Common myeloid progenitor, CD34-positive (primary cell): ENCODE measurements at regions not wholly inside any gene's neighbourhood (a gene's known extent, or its start where the extent isn't known, plus 50 kb on each side); places are given as distances from the start of the nearest gene placed in this dataset.

Experiments
- CTCF ChIA-PET: fragments of 350-600 bp; sonication (Branson Sonifier 250); formaldehyde crosslinking; loops from one replicate; lab custom pipeline; 2021; ENCODE audit warnings: antibody characterized with exemption; lab: Charles Lee
- POLR2A ChIA-PET: fragments of 350-600 bp; sonication (Branson Sonifier 250); formaldehyde crosslinking; loops from one replicate; lab custom pipeline; 2021; ENCODE audit warnings: antibody characterized with exemption; lab: Charles Lee
- DNase-seq, 3 donors: peaks; one replicate each; pipeline versions ENCODE4 v3.0.0 to v3.0.0-alpha.2; 2013
- H3K27ac ChIP-seq, 2 experiments: 1 replicate in 1 of 2; 2 replicates in 1 of 2; pipeline ENCODE4 v1.7.0; 2013; ENCODE audit warnings: inconsistent platforms in 2 of 2, low read length in 2 of 2, mild to moderate bottlenecking in 2 of 2, low read depth in 1 of 2, moderate library complexity in 1 of 2; ENCODE audit not compliant: severe bottlenecking in 2 of 2, insufficient read depth in 1 of 2, poor library complexity in 1 of 2
- H3K27me3 ChIP-seq, 5 experiments: replicated peaks in 2 of 5; 1 replicate in 3 of 5; 2 replicates in 2 of 5; pipeline versions ENCODE4 v1.6.1 to v1.7.0; 2013; ENCODE audit warnings: low read length in 4 of 5, mild to moderate bottlenecking in 2 of 5, moderate library complexity in 2 of 5, inconsistent platforms in 1 of 5; ENCODE audit not compliant: insufficient read depth in 5 of 5, control insufficient read depth in 4 of 5
- H3K36me3 ChIP-seq, 4 experiments: 1 replicate in 2 of 4; 2 replicates in 2 of 4; pipeline versions ENCODE4 v1.6.1 to v1.7.0; 2013; ENCODE audit warnings: low read length in 3 of 4, control low read depth in 1 of 4, mild to moderate bottlenecking in 1 of 4; ENCODE audit not compliant: control insufficient read depth in 4 of 4, insufficient read depth in 4 of 4
- H3K4me1 ChIP-seq, 4 experiments: 1 replicate in 3 of 4; 2 replicates in 1 of 4; pipeline versions ENCODE4 v1.6.1 to v1.7.1; 2013; ENCODE audit warnings: low read length in 3 of 4, mild to moderate bottlenecking in 3 of 4, control low read depth in 1 of 4, inconsistent platforms in 1 of 4, moderate library complexity in 1 of 4; ENCODE audit not compliant: control insufficient read depth in 4 of 4, insufficient read depth in 4 of 4; ENCODE audit errors: control extremely low read depth in 1 of 4
- H3K4me3 ChIP-seq, 7 experiments: 1 replicate in 4 of 7; 2 replicates in 3 of 7; pipeline versions ENCODE4 v1.5.1 to v1.7.0; 2013; ENCODE audit warnings: mild to moderate bottlenecking in 7 of 7, low read length in 6 of 7, moderate library complexity in 6 of 7, inconsistent platforms in 2 of 7, low read depth in 2 of 7, control low read depth in 1 of 7; ENCODE audit not compliant: insufficient read depth in 4 of 7, control insufficient read depth in 1 of 7; ENCODE audit errors: extremely low read depth in 1 of 7
- H3K9me3 ChIP-seq, 5 experiments: 1 replicate in 4 of 5; 2 replicates in 1 of 5; pipeline versions ENCODE4 v1.6.1 to v1.7.1; 2013; ENCODE audit warnings: low read length in 4 of 5, mild to moderate bottlenecking in 2 of 5, inconsistent platforms in 1 of 5, low read depth in 1 of 5, moderate library complexity in 1 of 5; ENCODE audit not compliant: control insufficient read depth in 4 of 5, insufficient read depth in 2 of 5; ENCODE audit errors: control extremely low read depth in 1 of 5
- WGBS: methylation state at CpG from one replicate; pipeline ENCODE4 v1.1.5; 2013; ENCODE audit not compliant: insufficient coverage; 5-methylcytosine and 5-hydroxymethylcytosine counted together

- WGBS, result 87% methylated on average over 9 of the region's 10 CpGs
- Histone ChIP-seq H3K4me3 (no peak overlapping the region), H3K27me3 (no peaks in the 10 kb centered on the region), H3K36me3 (no peaks in the 10 kb centered on the region), H3K9me3 (no peaks in the 10 kb centered on the region), H3K27ac (no peak overlapping the region), H3K4me1 (no peaks in the 10 kb centered on the region)
- DNase-seq, result no peak
- CTCF ChIA-PET, result no interaction called here
- POLR2A ChIA-PET, result interaction anchor here (1.3 kb wide), 1 partner anchor 10 kb away, joined by 3 read pairs; no protein-coding TSS in a partner anchor
Observed at GRCh38 chr2:234708091-234708683, 211.3 kb upstream of the ARL4C start.

DNA sequence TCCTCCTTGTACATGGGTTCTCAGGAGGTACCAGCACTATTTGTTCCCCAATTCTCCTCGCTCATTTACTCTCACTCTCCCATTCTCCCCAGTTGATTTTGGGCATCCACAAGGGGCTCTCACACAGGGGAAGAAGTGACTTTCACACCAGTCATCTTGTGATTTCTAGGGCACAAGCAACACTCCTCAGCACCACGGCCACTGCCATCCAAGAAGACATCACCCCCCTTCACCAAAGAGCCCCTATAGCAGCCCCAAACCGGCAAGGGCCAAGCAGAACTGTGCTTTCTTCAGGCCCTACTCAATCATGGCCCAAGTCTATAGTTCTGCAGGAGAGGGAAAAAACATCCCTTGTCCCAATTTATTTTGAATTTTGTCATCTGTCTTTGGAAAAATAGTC is 209.2 kb upstream of the ARL4C start:
- Histone ChIP-seq H3K9me3 (no peaks in the 10 kb centered on the region), H3K4me1 (no peaks in the 10 kb centered on the region), H3K27ac (no peak overlapping the region), H3K36me3 (no peaks in the 10 kb centered on the region), H3K4me3 (no peak overlapping the region), H3K27me3 (no peaks in the 10 kb centered on the region)
- 100% methylated on average over 1 of the region's 3 CpGs for WGBS
- no peak for DNase-seq
- POLR2A ChIA-PET, result no interaction called here
- CTCF ChIA-PET, result no interaction called here

DNA sequence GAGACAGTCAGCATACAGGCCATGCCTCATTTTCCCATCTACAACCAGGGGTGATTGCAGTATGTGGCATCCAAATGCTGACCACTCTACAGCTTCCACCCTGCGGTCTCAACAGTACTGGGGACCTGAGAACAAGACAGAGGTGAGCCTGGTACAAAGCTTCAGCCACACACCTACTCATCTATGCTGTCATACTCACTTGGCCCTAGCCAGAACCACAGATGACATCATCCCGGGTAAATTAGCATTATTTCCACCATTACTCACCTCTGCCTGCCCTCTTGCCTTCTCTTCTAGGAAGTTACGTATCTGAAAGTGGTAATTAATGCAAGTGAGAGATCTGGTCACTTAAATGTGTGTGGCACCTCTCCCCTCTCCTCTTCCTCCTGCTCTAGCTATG is 208.2 kb upstream of the ARL4C start:
- WGBS, result 100% methylated on average over 1 of the region's 3 CpGs
- no peak for DNase-seq

DNA sequence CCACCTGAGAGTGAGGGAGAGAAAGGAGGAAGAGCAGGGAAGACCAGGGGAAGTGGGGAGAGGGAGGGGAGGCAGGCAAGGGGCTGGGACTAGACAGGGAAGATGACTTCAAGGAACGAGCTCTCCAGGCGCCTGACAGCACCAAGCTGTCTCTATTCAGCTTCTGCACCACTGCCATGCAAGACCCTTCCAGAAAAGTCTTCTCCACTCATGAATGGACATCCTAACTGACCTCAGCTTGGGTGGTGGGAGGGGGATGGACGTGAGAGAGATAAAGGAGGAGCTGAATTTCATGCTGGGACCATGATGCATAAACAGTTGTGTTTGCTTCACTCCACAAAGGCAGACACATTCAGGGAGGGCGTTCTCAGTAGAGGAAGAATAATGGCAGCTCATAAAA is 206.4 kb upstream of the ARL4C start:
- H3K4me1 ChIP-seq, result no peaks in the 10 kb centered on the region
- H3K9me3 ChIP-seq, result peaks cover 0 to 8% (median 0%) of the 10 kb centered on the region in 5 experiments
- CTCF ChIA-PET, result no interaction called here
- POLR2A ChIA-PET, result interaction anchor here (0.6 kb wide), 1 partner anchor 138 kb away, joined by 3 read pairs; no protein-coding TSS in a partner anchor
- no peak for DNase-seq
- WGBS, result 94% methylated on average over 2 of the region's 4 CpGs
- H3K27me3 ChIP-seq, result no peaks in the 10 kb centered on the region
- H3K4me3 ChIP-seq, result no peak overlapping the region
- H3K36me3 ChIP-seq, result no peaks in the 10 kb centered on the region
- H3K27ac ChIP-seq, result no peak overlapping the region

More for the DNA sequence above, 208.2 kb upstream of the ARL4C start:
- no peaks in the 10 kb centered on the region for H3K4me1 ChIP-seq
- no peaks in the 10 kb centered on the region for H3K36me3 ChIP-seq
- CTCF ChIA-PET, result no interaction called here
- H3K27me3 ChIP-seq, result no peaks in the 10 kb centered on the region
- H3K4me3 ChIP-seq, result no peak overlapping the region
- H3K9me3 ChIP-seq, result no peaks in the 10 kb centered on the region
- no peak overlapping the region for H3K27ac ChIP-seq
- POLR2A ChIA-PET, result no interaction called here

GRCh38 chr2:234702731-234703225 is 205.9 kb upstream of the ARL4C start:
- no peak for DNase-seq
- 92% methylated on average over 11 of the region's 12 CpGs for WGBS
- no peaks in the 10 kb centered on the region for H3K36me3 ChIP-seq
- H3K27ac ChIP-seq, result no peak overlapping the region
- ChIA-PET CTCF (no interaction called here), POLR2A (interaction anchor here (0.6 kb wide), 1 partner anchor 137 kb away, joined by 3 read pairs; no protein-coding TSS in a partner anchor)
- H3K4me1 ChIP-seq, result no peaks in the 10 kb centered on the region
- no peaks in the 10 kb centered on the region for H3K27me3 ChIP-seq
- peaks cover 0 to 9% (median 0%) of the 10 kb centered on the region in 5 experiments for H3K9me3 ChIP-seq
- no peak overlapping the region for H3K4me3 ChIP-seq

GRCh38 chr2:234701841-234702240 is 205.0 kb upstream of the ARL4C start:
- CTCF ChIA-PET, result no interaction called here
- no peak overlapping the region for H3K4me3 ChIP-seq

DNA sequence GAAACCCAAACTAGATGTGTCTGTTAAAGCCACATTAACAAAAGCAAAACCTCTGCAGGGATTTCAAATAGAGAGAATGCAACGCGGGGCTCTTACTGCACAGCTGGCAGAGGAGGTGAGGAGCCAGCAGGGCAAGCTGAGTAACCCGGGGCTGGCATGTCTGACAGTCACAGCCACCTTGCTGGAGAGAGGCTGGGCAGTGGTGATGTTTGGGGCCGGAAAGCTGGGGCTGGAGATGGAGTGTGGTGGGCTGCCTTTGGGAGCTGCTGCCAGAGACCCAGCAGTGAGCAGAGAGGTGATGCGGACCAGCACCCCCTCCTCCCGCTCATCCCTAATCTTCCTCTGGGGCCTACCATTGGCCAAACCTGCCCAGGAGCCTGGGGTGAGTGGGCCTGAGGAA is 204.5 kb upstream of the ARL4C start:
- POLR2A ChIA-PET, result no interaction called here

More at GRCh38 chr2:234701841-234702240, 205.0 kb upstream of the ARL4C start:
- POLR2A ChIA-PET, result no interaction called here
- Histone ChIP-seq H3K27ac (no peak overlapping the region), H3K4me1 (no peaks in the 10 kb centered on the region), H3K27me3 (no peaks in the 10 kb centered on the region), H3K9me3 (peaks cover 0 to 15% (median 7%) of the 10 kb centered on the region in 5 experiments), H3K36me3 (no peaks in the 10 kb centered on the region)
- no peak for DNase-seq
- 94% methylated on average over 3 of the region's 9 CpGs for WGBS

More for the DNA sequence above, 204.5 kb upstream of the ARL4C start:
- Histone ChIP-seq H3K4me1 (no peaks in the 10 kb centered on the region), H3K4me3 (no peak overlapping the region), H3K36me3 (no peaks in the 10 kb centered on the region), H3K27ac (no peak overlapping the region), H3K9me3 (peaks cover 0 to 20% (median 8%) of the 10 kb centered on the region in 5 experiments), H3K27me3 (no peaks in the 10 kb centered on the region)
- 100% methylated on average over 4 of the region's 6 CpGs for WGBS
- CTCF ChIA-PET, result no interaction called here
- no peak for DNase-seq
